Keratinocyte (primary cell): ENCODE measurements at regions not wholly inside any gene's neighbourhood (a gene's known extent, or its start where the extent isn't known, plus 50 kb on each side); places are given as distances from the start of the nearest gene placed in this dataset.

Experiments used
- DNase-seq: peaks from one replicate; pipeline ENCODE4 v3.0.0-alpha.2; 2011; ENCODE audit warnings: low read depth, missing footprints, low spot score
- FAIRE-seq: peaks from 2 replicates; lab custom pipeline; 2011; peaks lifted over from hg19 to GRCh38; lab: Jason Lieb, UNC
- H2AFZ ChIP-seq: 2 replicates; pipeline ENCODE4 v1.6.0; 2012; ENCODE audit warnings: low read length, control low read depth, inconsistent platforms; ENCODE audit not compliant: control insufficient read depth
- H3K27ac ChIP-seq: 2 replicates; pipeline ENCODE4 v1.5.1; 2011; ENCODE audit warnings: low read length; ENCODE audit not compliant: control insufficient read depth, insufficient read depth
- H3K27me3 ChIP-seq: 3 replicates; pipeline ENCODE4 v1.6.0; 2011; ENCODE audit warnings: low read length; ENCODE audit not compliant: control insufficient read depth, insufficient read depth; ENCODE audit errors: extremely low read depth
- H3K36me3 ChIP-seq, 2 experiments: 2 replicates in 1 of 2; 3 replicates in 1 of 2; pipeline ENCODE4 v1.5.1; 2011; ENCODE audit warnings: low read length in 2 of 2, mild to moderate bottlenecking in 1 of 2; ENCODE audit not compliant: control insufficient read depth in 2 of 2, insufficient read depth in 2 of 2; ENCODE audit errors: extremely low read depth in 1 of 2
- H3K4me1 ChIP-seq: 3 replicates; pipeline ENCODE4 v1.5.1; 2011; ENCODE audit warnings: low read length; ENCODE audit not compliant: control insufficient read depth, insufficient read depth; ENCODE audit errors: extremely low read depth
- H3K4me2 ChIP-seq: 3 replicates; pipeline ENCODE4 v1.6.0; 2011; ENCODE audit warnings: low read depth, low read length; ENCODE audit not compliant: control insufficient read depth, insufficient read depth; ENCODE audit errors: extremely low read depth
- H3K4me3 ChIP-seq, 3 experiments: fragments of 200-600 bp in 1 of 3; sonication (generic) in 1 of 3; 2 replicates in 2 of 3; 3 replicates in 1 of 3; pipeline ENCODE4 v1.5.1; 2011 to 2016; ENCODE audit warnings: low read length in 3 of 3, mild to moderate bottlenecking in 3 of 3, control low read depth in 2 of 3, inconsistent platforms in 1 of 3, low read depth in 1 of 3, mixed read lengths in 1 of 3, mixed run types in 1 of 3, moderate library complexity in 1 of 3; ENCODE audit not compliant: control insufficient read depth in 2 of 3, insufficient read depth in 2 of 3; ENCODE audit errors: extremely low read depth in 1 of 3
- H3K79me2 ChIP-seq: 2 replicates; pipeline ENCODE4 v1.6.0; 2012; ENCODE audit warnings: low read length; ENCODE audit not compliant: control insufficient read depth, insufficient read depth
- H3K9ac ChIP-seq: 3 replicates; pipeline ENCODE4 v1.6.0; 2011; ENCODE audit warnings: low read length; ENCODE audit not compliant: control insufficient read depth, insufficient read depth; ENCODE audit errors: extremely low read depth
- H3K9me1 ChIP-seq: 3 replicates; pipeline ENCODE4 v1.6.0; 2011; ENCODE audit warnings: low read length; ENCODE audit not compliant: control insufficient read depth, insufficient read depth; ENCODE audit errors: extremely low read depth
- H3K9me3 ChIP-seq: 2 replicates; pipeline ENCODE4 v1.5.1; 2012; ENCODE audit warnings: low read depth, low read length; ENCODE audit not compliant: control insufficient read depth
- H4K20me1 ChIP-seq: 3 replicates; pipeline ENCODE4 v1.6.0; 2011; ENCODE audit warnings: low read length; ENCODE audit not compliant: control insufficient read depth, insufficient read depth; ENCODE audit errors: extremely low read depth
- CTCF ChIP-seq, 3 experiments: IDR thresholded peaks in 1 of 3; conservative IDR thresholded peaks in 1 of 3; optimal IDR thresholded peaks in 1 of 3; 2 replicates in 2 of 3; 3 replicates in 1 of 3; pipeline versions ENCODE3 to v1.5.1; 2011; ENCODE audit warnings: low read length in 3 of 3, mild to moderate bottlenecking in 3 of 3, moderate library complexity in 2 of 3, control low read depth in 1 of 3, inconsistent platforms in 1 of 3; ENCODE audit not compliant: insufficient read depth in 2 of 3; ENCODE audit errors: extremely low read depth in 1 of 3
- EZH2 ChIP-seq: IDR thresholded peaks from one replicate; pipeline ENCODE4 v1.6.1; 2012; ENCODE audit warnings: inconsistent platforms, mild to moderate bottlenecking, low read length, moderate library complexity
- dilution Hi-C: fragments of 300-500 bp; cut with MboI; formaldehyde crosslinking; loops from one replicate; pipeline ENCODE4 v1.7.0; 2020; ENCODE audit warnings: low sequenced_read_pairs; ENCODE audit not compliant: extremely low pct_ligation_motif_present

GRCh38 chr9:36488389-36488756 is 84.3 kb upstream of the MELK start:
- peaks cover 16% of the 10 kb centered on the region for H3K4me1 ChIP-seq
- no peaks in the 10 kb centered on the region for H4K20me1 ChIP-seq
- no peaks in the 10 kb centered on the region for H3K9me1 ChIP-seq
- peak overlapping the region in 2 of 3 experiments; percentile 47 to 75 for H3K4me3 ChIP-seq
- TF ChIP-seq CTCF (optimal IDR thresholded peaks at IDR 0.05 in 1 of 3, IDR thresholded peaks at IDR 0.05 in 1 of 3, conservative IDR thresholded peaks at IDR 0.05 in 1 of 3; ENCODE audit: extremely low read depth in 1 of 3, insufficient read depth in 2 of 3, low read length in 3 of 3), result no peak
- no peak for TF ChIP-seq EZH2
- H3K9me3 ChIP-seq, result no peaks in the 10 kb centered on the region
- FAIRE-seq (no peak), DNase-seq (no peak)
- H2AFZ ChIP-seq, result peak overlapping the region; percentile 83
- H3K4me2 ChIP-seq, result peak overlapping the region; percentile 88
- dilution Hi-C loops, result no loop called here
- H3K36me3 ChIP-seq, result no peaks in the 10 kb centered on the region
- H3K79me2 ChIP-seq, result peaks cover 28% of the 10 kb centered on the region
- H3K9ac ChIP-seq, result peak overlapping the region; percentile 67
- H3K27ac ChIP-seq, result peak overlapping the region; percentile 62
- no peaks in the 10 kb centered on the region for H3K27me3 ChIP-seq

GRCh38 chr9:36487482-36488388 is 85.0 kb upstream of the MELK start:
- Histone ChIP-seq H3K36me3 (no peaks in the 10 kb centered on the region), H3K4me1 (peaks cover 16% of the 10 kb centered on the region), H4K20me1 (no peaks in the 10 kb centered on the region), H3K79me2 (peaks cover 30% of the 10 kb centered on the region), H2AFZ (peak overlapping the region; percentile 83), H3K27me3 (no peaks in the 10 kb centered on the region), H3K9me1 (no peaks in the 10 kb centered on the region), H3K4me2 (peak overlapping the region; percentile 88), H3K9me3 (no peaks in the 10 kb centered on the region), H3K9ac (peak overlapping the region; percentile 84), H3K27ac (peak overlapping the region; percentile 62), H3K4me3 (peak overlapping the region; percentile 47 to 78 (median 75))
- DNase-seq (no peak), FAIRE-seq (no peak)
- TF ChIP-seq EZH2 (no peak), CTCF (optimal IDR thresholded peaks at IDR 0.05 in 1 of 3, IDR thresholded peaks at IDR 0.05 in 1 of 3, conservative IDR thresholded peaks at IDR 0.05 in 1 of 3; ENCODE audit: extremely low read depth in 1 of 3, insufficient read depth in 2 of 3, low read length in 3 of 3) (no peak)
- dilution Hi-C loops, result no loop called here
